Stimulated activated naive CD8-positive, alpha-beta T cell treated with anti-CD3 and anti-CD28 coated beads, Interleukin-15, Interleukin-2, amounts not matched to agents 100 U/mL and 50 U/mL, for 24 hours (primary cell): ENCODE measurements at regions not wholly inside any gene's neighbourhood (a gene's known extent, or its start where the extent isn't known, plus 50 kb on each side); places are given as distances from the start of the nearest gene placed in this dataset.

ENCODE experiments used
- ATAC-seq: fragments of 150-1000 bp; cut with Tn5 transposase; one replicate; pipeline ENCODE4 v1.10.0; 2021
- DNase-seq: peaks from one replicate; pipeline ENCODE4 v3.0.0; 2021

DNA sequence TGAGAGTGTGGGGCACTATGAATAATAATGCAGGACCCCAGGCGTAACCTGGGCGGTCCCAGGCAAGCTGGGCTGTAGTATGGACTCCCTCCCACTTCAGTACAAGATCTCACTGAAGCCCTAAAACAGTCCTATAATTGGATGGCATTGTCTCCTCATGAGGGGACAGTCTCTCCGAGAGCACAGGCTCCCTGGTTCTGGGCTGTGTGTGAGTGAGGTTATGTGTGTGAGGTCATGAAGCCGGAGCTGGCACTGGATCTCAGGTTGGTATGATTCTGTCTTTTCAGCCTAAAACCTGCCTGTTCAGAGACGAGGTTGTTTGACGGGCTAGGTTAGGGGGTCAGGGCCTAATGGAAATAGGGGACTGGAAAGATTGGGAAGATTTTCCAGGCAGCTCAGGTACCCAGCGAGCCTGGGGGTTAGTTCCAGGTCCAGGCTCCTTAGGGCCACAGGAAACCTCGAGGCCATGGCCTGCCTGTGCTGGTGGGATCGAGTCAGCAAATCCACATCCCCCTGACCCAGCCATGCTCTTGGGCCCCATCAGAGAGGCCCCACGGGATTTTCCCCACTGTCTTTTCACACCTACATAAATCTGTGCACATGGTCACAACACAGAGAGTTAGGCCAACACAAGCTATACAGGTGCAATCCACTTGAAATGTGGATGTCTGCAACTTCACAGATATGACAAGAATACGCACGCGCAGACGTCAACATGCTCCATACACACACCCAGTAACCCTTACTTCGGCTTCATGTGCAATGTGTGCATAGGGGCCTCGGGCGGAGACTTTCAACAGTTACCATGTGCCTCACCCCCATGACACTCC lies 94.8 kb downstream of the INHBB start:
- DNase-seq: no peak
- ATAC-seq: no peak

GRCh38 chr2:120441351-120441700 lies 95.4 kb downstream of the INHBB start:
- DNase-seq (no peak), ATAC-seq (no peak)

- DNase-seq (no peak), ATAC-seq (no peak)
These were observed 96.0 kb downstream of the INHBB start for GRCh38 chr2:120441744-120442471.

GRCh38 chr2:120442541-120442922 lies 96.6 kb downstream of the INHBB start:
- DNase-seq (no peak), ATAC-seq (no peak)

GRCh38 chr2:120442923-120443571 lies 97.1 kb downstream of the INHBB start:
- peak; percentile 25 for DNase-seq
- no peak for ATAC-seq

GRCh38 chr2:120443946-120444345 lies 98.0 kb downstream of the INHBB start:
- no peak for ATAC-seq
- DNase-seq: no peak

DNA sequence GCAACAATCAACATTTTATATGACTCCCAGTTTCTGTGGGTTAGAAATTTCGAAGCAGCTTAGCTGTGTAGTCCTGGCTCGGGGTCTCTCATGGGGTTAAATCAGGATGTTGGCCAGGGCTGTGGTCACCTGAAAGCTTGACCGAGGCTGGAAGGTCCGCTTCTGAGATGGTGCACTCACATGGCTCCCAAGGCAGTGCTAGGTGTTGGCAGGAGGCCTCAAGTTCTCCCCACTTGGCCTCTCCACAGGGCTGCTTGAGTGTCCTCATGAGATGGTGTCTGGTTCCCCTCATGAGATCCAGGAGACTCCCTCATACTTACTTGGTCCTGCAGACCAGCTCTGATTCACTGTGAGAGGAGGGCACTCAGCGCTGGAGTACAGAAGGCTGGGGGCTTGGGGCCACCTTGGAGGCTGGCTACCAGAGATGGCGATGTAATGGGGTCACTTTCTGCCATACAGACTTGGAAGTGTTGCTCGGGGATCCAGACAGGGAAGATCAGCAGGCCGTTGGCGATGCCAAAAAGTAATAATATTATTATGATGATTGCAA lies 98.8 kb downstream of the INHBB start:
- ATAC-seq (no peak), DNase-seq (no peak)

DNA sequence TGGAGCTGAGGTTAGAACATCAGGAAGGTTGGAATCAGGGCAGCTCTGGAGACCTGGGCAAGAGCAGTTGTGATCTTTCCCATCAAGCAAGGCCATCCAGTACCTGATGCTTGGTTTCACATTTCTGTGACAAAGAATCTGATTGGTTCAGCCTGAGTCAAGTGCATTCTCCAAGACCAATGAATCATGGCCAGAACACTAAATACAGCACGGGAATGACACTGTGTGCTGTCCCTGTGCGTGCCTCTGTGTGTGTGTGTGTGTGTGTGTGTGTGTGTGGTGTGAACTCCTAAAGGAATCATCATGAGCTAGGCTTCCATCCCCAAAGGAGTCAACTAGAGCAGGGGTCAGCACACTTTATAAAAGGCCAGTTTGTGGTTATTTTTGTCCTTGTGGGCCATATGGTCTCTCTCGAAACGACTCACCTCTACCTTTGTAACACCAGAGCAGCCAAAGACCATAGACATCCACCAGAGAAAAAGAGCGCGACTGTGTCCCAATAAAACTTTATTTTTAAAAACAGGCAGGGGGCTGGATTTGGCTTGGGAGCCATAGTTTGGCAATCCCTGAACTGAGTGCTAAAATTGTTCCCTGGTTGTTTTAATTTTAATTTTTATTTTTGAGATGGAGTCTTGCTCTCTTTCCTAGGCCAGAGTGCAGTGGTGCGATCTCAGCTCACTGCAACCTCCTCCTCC lies 99.7 kb downstream of the INHBB start:
- no peak for ATAC-seq
- no peak for DNase-seq

GRCh38 chr2:120446236-120447126 lies 100.5 kb downstream of the INHBB start:
- DNase-seq (no peak), ATAC-seq (no peak)

DNA sequence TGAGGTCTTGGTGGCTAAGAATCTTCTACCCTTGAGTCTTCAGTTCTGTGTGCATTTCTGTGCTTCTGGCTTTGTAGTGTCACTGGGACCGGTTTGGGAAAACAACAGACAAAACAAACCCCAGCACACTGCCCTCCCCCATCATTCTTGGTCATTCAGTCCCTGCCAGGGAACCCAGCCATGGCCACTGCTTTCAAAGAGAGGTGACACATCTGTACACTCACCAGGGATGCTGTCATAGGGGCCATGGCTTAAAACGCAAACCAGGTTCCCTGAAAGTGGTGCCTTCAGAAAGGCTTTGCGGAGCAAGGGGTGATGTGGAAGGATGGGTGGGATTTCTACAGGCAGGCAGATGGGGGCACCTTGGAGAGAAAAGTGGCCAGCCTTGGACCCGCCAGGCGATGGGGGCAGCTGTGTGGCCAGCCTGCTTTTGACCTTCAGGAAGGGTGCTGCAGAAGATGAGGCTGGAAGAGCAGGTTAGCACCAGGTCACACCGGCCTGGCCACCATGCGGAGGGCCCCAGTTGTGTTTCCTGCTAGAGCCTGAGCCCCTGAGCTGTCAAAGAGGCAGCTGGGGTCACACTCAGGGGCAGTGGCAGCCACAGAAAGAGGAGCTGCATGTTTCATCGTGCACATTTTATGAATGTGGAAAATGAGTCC lies 101.3 kb downstream of the INHBB start:
- ATAC-seq (no peak), DNase-seq (no peak)

- ATAC-seq: no peak
These were observed 102.5 kb downstream of the INHBB start for GRCh38 chr2:120448436-120448835.

GRCh38 chr2:120448961-120449810 lies 103.2 kb downstream of the INHBB start:
- DNase-seq (no peak), ATAC-seq (no peak)

More at GRCh38 chr2:120448436-120448835, 102.5 kb downstream of the INHBB start:
- DNase-seq: no peak

- DNase-seq: no peak
- ATAC-seq: no peak
These were observed 104.4 kb downstream of the INHBB start for GRCh38 chr2:120450196-120450820.

DNA sequence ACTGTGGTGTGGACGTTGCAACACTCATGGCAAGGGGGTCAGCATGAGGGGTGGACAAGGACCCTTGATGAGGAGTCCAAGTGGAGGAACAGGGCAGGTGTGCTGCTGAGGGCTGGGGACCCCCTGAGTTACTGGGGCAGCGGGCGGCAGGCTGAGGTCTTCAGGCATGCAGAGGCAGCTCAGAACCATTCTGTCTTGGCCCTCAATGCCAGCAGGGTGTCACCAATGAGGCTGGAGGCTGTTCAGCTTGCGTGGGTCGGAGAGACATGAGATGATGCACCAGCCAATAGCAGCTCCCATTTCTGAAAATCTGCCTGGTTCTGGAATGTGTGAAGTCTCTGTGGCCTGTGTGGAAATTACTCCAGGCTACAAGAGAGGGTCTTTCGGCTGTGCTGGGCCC lies 105.4 kb downstream of the INHBB start:
- DNase-seq (no peak), ATAC-seq (no peak)

DNA sequence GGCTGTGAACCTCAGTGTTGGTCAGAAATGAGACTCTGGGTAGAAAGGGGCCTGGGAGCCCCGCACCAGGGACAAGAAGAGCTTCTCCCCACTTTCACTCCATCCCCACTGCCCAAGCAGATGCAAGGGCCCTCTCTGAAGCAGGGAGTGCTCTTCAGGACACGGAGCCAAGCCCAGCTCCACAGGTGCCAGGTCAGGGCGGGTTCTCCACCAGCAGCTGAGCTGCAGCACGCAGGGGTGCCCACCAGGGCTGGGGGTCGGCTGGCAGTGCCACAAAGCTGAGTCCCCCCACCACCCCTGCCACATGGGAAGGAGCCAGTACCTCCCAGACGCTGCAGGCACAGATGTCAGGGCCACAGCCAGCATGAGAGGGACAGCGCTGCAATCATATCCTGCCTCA lies 106.2 kb downstream of the INHBB start:
- ATAC-seq (no peak), DNase-seq (no peak)

DNA sequence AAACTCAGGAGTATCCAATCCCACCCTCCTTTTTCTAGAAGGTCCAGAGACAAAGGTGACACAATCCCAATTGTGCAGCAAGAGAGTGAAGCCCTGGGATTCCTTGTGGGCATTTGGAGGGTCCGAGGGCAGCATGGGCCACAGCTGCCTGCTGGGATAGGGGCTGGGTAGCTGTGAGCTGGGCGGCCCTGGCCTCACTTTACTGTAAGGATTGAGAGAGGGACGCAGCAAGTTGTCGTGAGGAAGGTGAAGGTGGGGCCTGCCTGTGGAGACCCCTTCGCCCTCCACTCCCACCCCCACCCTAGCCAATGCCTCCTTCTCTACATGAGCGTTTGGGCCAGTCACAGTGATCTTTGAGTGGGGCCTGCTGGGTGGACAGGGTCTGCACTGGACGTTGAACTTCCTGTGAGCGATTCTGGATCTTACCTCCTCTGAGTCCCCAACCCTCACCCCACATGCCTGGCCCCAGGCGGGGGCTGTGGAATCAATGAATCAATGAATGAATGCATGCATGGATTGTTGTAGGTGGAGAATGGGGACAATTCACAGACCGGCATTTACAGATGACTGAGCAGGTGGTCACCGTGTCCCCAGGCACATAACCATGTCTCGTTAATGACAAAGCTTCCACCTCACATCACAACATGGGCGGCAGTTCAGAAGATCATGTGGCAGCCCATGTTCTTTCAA lies 107.2 kb downstream of the INHBB start:
- ATAC-seq (no peak), DNase-seq (no peak)

GRCh38 chr2:120453635-120453998 lies 107.7 kb downstream of the INHBB start:
- DNase-seq (no peak), ATAC-seq (no peak)

GRCh38 chr2:120454654-120455385 lies 108.9 kb downstream of the INHBB start:
- ATAC-seq (no peak), DNase-seq (no peak)
